ENCODE measurements at regions not wholly inside any gene's neighbourhood (a gene's known extent, or its start where the extent isn't known, plus 50 kb on each side); places are given as distances from the start of the nearest gene placed in this dataset.

DNA sequence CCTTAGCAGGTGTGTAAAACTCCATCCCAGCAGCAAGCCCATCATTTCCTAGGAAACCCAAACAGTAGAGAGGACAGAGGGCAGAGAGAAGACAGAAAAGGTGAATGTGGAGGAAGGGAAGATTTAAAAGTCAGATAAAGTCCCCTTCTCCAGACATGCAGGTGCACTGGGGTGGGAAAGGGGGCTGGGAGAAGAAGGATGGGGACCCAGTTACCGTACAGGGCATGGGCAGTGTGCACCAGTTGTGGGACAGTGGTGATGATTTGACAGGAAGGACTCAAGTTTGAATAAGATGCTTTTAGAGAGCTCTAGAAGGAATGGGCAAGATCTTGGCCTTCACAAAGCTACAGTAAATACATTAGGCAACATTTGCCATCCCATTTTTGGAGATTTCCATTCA lies 110.7 kb upstream of the PLXNA4 start:
- intact Hi-C loops (cut with micrococcal nuclease; ENCODE audit: unreplicated experiment), result no loop called here
- H2AFZ ChIP-seq (ENCODE audit: low read length), result no peak overlapping the region
- H3K9me3 ChIP-seq (ENCODE audit: low read length), result no peaks in the 10 kb centered on the region
- TF ChIP-seq, protein P1, sequence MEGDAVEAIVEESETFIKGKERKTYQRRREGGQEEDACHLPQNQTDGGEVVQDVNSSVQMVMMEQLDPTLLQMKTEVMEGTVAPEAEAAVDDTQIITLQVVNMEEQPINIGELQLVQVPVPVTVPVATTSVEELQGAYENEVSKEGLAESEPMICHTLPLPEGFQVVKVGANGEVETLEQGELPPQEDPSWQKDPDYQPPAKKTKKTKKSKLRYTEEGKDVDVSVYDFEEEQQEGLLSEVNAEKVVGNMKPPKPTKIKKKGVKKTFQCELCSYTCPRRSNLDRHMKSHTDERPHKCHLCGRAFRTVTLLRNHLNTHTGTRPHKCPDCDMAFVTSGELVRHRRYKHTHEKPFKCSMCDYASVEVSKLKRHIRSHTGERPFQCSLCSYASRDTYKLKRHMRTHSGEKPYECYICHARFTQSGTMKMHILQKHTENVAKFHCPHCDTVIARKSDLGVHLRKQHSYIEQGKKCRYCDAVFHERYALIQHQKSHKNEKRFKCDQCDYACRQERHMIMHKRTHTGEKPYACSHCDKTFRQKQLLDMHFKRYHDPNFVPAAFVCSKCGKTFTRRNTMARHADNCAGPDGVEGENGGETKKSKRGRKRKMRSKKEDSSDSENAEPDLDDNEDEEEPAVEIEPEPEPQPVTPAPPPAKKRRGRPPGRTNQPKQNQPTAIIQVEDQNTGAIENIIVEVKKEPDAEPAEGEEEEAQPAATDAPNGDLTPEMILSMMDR (conservative IDR thresholded peaks at IDR 0.05; ENCODE audit: low read length), result no peak
- TF ChIP-seq EZH2phosphoT487 (IDR thresholded peaks at IDR 0.05; ENCODE audit: borderline replicate concordance, low read depth, low read length), result no peak
- no peak overlapping the region for H3K4me2 ChIP-seq (ENCODE audit: low read length)
- H3K79me2 ChIP-seq (ENCODE audit: insufficient read depth, low read depth, low read length), result no peaks in the 10 kb centered on the region
- BruUV-seq (replicated peaks), result no TSS peak
- no peak overlapping the region for H3K4me3 ChIP-seq (ENCODE audit: low read depth, low read length, poor library complexity, severe bottlenecking)
- H3K9me2 ChIP-seq (ENCODE audit: insufficient read depth, low read length), result no peaks in the 10 kb centered on the region
- no peak for DNase-seq (ENCODE audit: low spot score)
- ChIA-PET CTCF (ENCODE audit: unreplicated experiment) (no interaction called here), POLR2A (no interaction called here)
- H3K4me1 ChIP-seq (ENCODE audit: insufficient read depth, low read length, poor library complexity, severe bottlenecking), result no peaks in the 10 kb centered on the region
- no peak overlapping the region for H3K27ac ChIP-seq (ENCODE audit: low read depth, low read length, poor library complexity, severe bottlenecking)
- H3K36me3 ChIP-seq (ENCODE audit: insufficient read depth, low read length), result no peaks in the 10 kb centered on the region
- no peaks in the 10 kb centered on the region for H4K20me1 ChIP-seq (ENCODE audit: insufficient read depth, low read length)

DNA sequence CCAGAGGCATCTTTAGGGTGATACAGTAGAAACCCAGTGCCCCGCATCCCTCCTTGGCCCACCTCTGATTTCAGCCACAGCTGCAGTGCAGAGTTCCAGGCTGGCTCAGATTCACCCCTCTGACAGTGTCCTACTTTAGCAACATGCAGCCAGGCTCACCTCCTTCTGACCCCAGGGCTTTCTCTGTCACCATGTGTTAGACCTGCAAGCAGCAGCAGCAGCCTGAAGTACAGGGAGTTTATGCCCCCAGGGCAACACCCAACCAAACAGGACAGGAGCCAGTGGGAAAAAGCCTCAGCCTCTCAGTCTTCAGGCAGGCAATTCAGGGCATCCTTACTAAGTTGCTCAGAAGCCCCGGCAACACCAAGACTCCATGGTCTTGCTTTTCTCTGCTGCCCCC lies 109.0 kb upstream of the PLXNA4 start:
- Histone ChIP-seq H3K4me1 (ENCODE audit: insufficient read depth, low read length, poor library complexity, severe bottlenecking) (no peaks in the 10 kb centered on the region), H3K36me3 (ENCODE audit: insufficient read depth, low read length) (no peaks in the 10 kb centered on the region), H3K9me2 (ENCODE audit: insufficient read depth, low read length) (no peaks in the 10 kb centered on the region), H2AFZ (ENCODE audit: low read length) (no peak overlapping the region), H3K4me3 (ENCODE audit: low read depth, low read length, poor library complexity, severe bottlenecking) (no peak overlapping the region), H3K4me2 (ENCODE audit: low read length) (no peak overlapping the region), H4K20me1 (ENCODE audit: insufficient read depth, low read length) (no peaks in the 10 kb centered on the region), H3K27ac (ENCODE audit: low read depth, low read length, poor library complexity, severe bottlenecking) (no peak overlapping the region), H3K9me3 (ENCODE audit: low read length) (no peaks in the 10 kb centered on the region), H3K79me2 (ENCODE audit: insufficient read depth, low read depth, low read length) (no peaks in the 10 kb centered on the region)
- intact Hi-C loops (cut with micrococcal nuclease; ENCODE audit: unreplicated experiment), result no loop called here
- BruUV-seq (replicated peaks), result no TSS peak
- no peak for DNase-seq (ENCODE audit: low spot score)
- POLR2A ChIA-PET, result interaction anchor here (0.7 kb wide), 1 partner anchor 13 kb away, joined by 3 read pairs; no protein-coding TSS in a partner anchor
- CTCF ChIA-PET (ENCODE audit: unreplicated experiment), result no interaction called here
- TF ChIP-seq, protein P1 (conservative IDR thresholded peaks at IDR 0.05; ENCODE audit: low read length), result no peak
- no peak for TF ChIP-seq EZH2phosphoT487 (IDR thresholded peaks at IDR 0.05; ENCODE audit: borderline replicate concordance, low read depth, low read length)

DNA sequence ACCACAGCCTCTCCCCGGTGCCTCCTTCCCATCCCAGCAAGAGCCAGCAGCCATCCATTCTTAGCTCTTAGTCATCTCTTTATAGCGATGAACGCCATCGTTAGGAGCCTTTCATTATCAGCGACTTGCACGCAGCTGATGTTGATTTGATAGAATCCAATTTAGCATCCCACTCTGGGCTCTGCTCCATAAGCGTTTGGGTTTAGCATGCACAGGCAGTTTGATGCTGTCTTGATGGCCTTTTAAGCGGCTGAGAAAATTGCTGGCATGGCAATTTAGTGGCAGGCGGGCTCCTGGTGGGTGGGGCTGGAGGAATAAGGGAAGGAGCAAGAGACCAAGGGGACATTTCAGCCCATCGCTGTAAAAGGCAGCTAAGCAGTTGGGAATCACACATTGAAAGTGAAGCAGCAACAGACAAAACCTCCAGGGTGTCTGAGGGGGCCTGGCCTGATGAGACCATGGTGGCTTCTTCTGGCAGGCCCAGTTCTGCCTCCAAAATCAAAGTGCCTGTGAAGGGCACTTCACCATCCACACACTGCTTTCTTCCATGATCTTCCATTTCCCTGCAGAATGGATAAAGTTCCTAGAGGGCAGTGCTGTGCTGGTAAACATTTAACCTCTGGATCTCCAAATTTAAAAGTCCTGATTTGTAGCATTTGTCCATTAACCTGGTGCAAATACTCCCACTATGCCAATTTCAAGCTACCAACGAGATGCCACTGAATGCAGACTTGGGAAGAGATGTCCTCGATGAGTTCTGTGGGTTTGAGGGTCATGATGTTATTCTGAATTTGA lies 107.8 kb upstream of the PLXNA4 start:
- CTCF ChIA-PET (ENCODE audit: unreplicated experiment), result no interaction called here
- TF ChIP-seq, protein P1 (conservative IDR thresholded peaks at IDR 0.05; ENCODE audit: low read length), result no peak
- TF ChIP-seq EZH2phosphoT487 (IDR thresholded peaks at IDR 0.05; ENCODE audit: borderline replicate concordance, low read depth, low read length), result no peak
- no peak overlapping the region for H3K4me3 ChIP-seq (ENCODE audit: low read depth, low read length, poor library complexity, severe bottlenecking)
- no peak for DNase-seq (ENCODE audit: low spot score)
- H4K20me1 ChIP-seq (ENCODE audit: insufficient read depth, low read length), result no peaks in the 10 kb centered on the region
- H3K36me3 ChIP-seq (ENCODE audit: insufficient read depth, low read length), result no peaks in the 10 kb centered on the region
- no peaks in the 10 kb centered on the region for H3K79me2 ChIP-seq (ENCODE audit: insufficient read depth, low read depth, low read length)
- H3K9me2 ChIP-seq (ENCODE audit: insufficient read depth, low read length), result no peaks in the 10 kb centered on the region
- H3K4me1 ChIP-seq (ENCODE audit: insufficient read depth, low read length, poor library complexity, severe bottlenecking), result no peaks in the 10 kb centered on the region
- intact Hi-C loops (cut with micrococcal nuclease; ENCODE audit: unreplicated experiment), result no loop called here
- H3K4me2 ChIP-seq (ENCODE audit: low read length), result no peak overlapping the region
- BruUV-seq (replicated peaks), result no TSS peak
- POLR2A ChIA-PET, result no interaction called here
- no peak overlapping the region for H2AFZ ChIP-seq (ENCODE audit: low read length)
- no peak overlapping the region for H3K27ac ChIP-seq (ENCODE audit: low read depth, low read length, poor library complexity, severe bottlenecking)
- no peaks in the 10 kb centered on the region for H3K9me3 ChIP-seq (ENCODE audit: low read length)

Data from OCI-LY7 (cell line).